OCI-LY3 (cell line): ENCODE measurements at regions not wholly inside any gene's neighbourhood (a gene's known extent, or its start where the extent isn't known, plus 50 kb on each side); places are given as distances from the start of the nearest gene placed in this dataset.

ENCODE experiments used
- H2AFZ ChIP-seq: fragments of 200-600, 300-600 bp; shearing (Covaris generic); 2 replicates; pipeline ENCODE4 v1.6.0; 2014; ENCODE audit warnings: antibody characterized with exemption, low read depth, low read length
- H3K27ac ChIP-seq: fragments of 200-600, 300-600 bp; sonication (generic); 2 replicates; pipeline ENCODE4 v1.5.1; 2014; ENCODE audit warnings: mild to moderate bottlenecking, low read length, moderate library complexity, mixed read lengths
- H3K27me3 ChIP-seq: fragments of 200-600, 300-600 bp; sonication (generic); 2 replicates; pipeline ENCODE4 v1.6.1; 2014; ENCODE audit warnings: low read depth, low read length, mixed read lengths
- H3K36me3 ChIP-seq: fragments of 200-600, 300-600 bp; sonication (generic); replicated peaks from 2 replicates; pipeline ENCODE3; 2014; ENCODE audit warnings: low read depth, low read length, mixed read lengths
- H3K4me1 ChIP-seq: fragments of 300-600, 200-600 bp; sonication (generic); 2 replicates; pipeline ENCODE4 v1.6.1; 2014; ENCODE audit warnings: low read length, mixed read lengths
- H3K4me2 ChIP-seq: fragments of 200-600, 300-600 bp; sonication (generic); 2 replicates; pipeline ENCODE4 v1.6.1; 2014; ENCODE audit warnings: low read length, mixed read lengths
- H3K4me3 ChIP-seq: fragments of 300-600, 200-600 bp; sonication (generic); 2 replicates; pipeline ENCODE4 v1.5.1; 2014; ENCODE audit warnings: antibody characterized with exemption, mild to moderate bottlenecking, low read length, moderate library complexity
- H3K79me2 ChIP-seq: fragments of 300-600, 200-600 bp; shearing (Covaris generic); 2 replicates; pipeline ENCODE4 v1.6.1; 2014; ENCODE audit warnings: mild to moderate bottlenecking, low read length, mixed read lengths
- H3K9ac ChIP-seq: fragments of 300-600, 200-600 bp; shearing (Covaris generic); 2 replicates; pipeline ENCODE4 v1.6.0; 2014; ENCODE audit warnings: mild to moderate bottlenecking, low read length, moderate library complexity
- H3K9me3 ChIP-seq: fragments of 200-600, 300-600 bp; shearing (Covaris generic); 2 replicates; pipeline ENCODE4 v1.6.1; 2014; ENCODE audit warnings: low read length, mixed read lengths; ENCODE audit not compliant: insufficient read depth
- H4K20me1 ChIP-seq: fragments of 200-600, 300-600 bp; sonication (generic); 2 replicates; pipeline ENCODE4 v1.6.1; 2016; ENCODE audit warnings: low read length, mixed read lengths; ENCODE audit not compliant: insufficient read depth
- CTCF ChIP-seq: fragments of 200-600, 300-600 bp; sonication (generic); IDR thresholded peaks from 2 replicates; pipeline ENCODE4 v1.5.1; 2014; ENCODE audit warnings: antibody characterized with exemption, low read length, low read depth
- EZH2phosphoT487 ChIP-seq: fragments of 200-600 bp; shearing (Covaris generic); IDR thresholded peaks from 2 replicates; pipeline ENCODE4 v1.6.1; 2018; ENCODE audit warnings: antibody characterized with exemption, mixed run types, low read depth

GRCh38 chr2:235220331-235220730 lies 268.5 kb downstream of the SH3BP4 start:
- Histone ChIP-seq H3K9me3 (no peaks in the 10 kb centered on the region), H3K4me1 (no peaks in the 10 kb centered on the region), H3K79me2 (no peaks in the 10 kb centered on the region), H2AFZ (no peak overlapping the region), H3K4me2 (no peak overlapping the region), H4K20me1 (no peaks in the 10 kb centered on the region), H3K36me3 (no peaks in the 10 kb centered on the region), H3K27ac (no peak overlapping the region), H3K9ac (no peak overlapping the region), H3K27me3 (no peaks in the 10 kb centered on the region), H3K4me3 (no peak overlapping the region)
- TF ChIP-seq EZH2phosphoT487 (no peak), CTCF (no peak)

GRCh38 chr2:235223011-235223410 lies 270.8 kb upstream of the AGAP1 start:
- Histone ChIP-seq H4K20me1 (no peaks in the 10 kb centered on the region), H3K4me1 (no peaks in the 10 kb centered on the region), H3K4me3 (no peak overlapping the region), H3K36me3 (no peaks in the 10 kb centered on the region), H3K9ac (no peak overlapping the region), H3K9me3 (no peaks in the 10 kb centered on the region), H2AFZ (no peak overlapping the region), H3K27ac (no peak overlapping the region), H3K79me2 (no peaks in the 10 kb centered on the region), H3K27me3 (no peaks in the 10 kb centered on the region), H3K4me2 (no peak overlapping the region)
- TF ChIP-seq EZH2phosphoT487 = no peak
- TF ChIP-seq CTCF = no peak

GRCh38 chr2:235224410-235224809 lies 269.4 kb upstream of the AGAP1 start:
- Histone ChIP-seq H3K27me3 (no peaks in the 10 kb centered on the region), H3K4me2 (no peak overlapping the region), H3K27ac (no peak overlapping the region), H3K9me3 (no peaks in the 10 kb centered on the region), H3K4me3 (no peak overlapping the region), H4K20me1 (no peaks in the 10 kb centered on the region), H3K36me3 (no peaks in the 10 kb centered on the region), H2AFZ (no peak overlapping the region), H3K9ac (no peak overlapping the region), H3K4me1 (no peaks in the 10 kb centered on the region), H3K79me2 (no peaks in the 10 kb centered on the region)
- TF ChIP-seq CTCF = no peak
- no peak for TF ChIP-seq EZH2phosphoT487

- H3K9ac ChIP-seq = no peak overlapping the region
- no peak overlapping the region for H3K4me2 ChIP-seq
- H3K4me1 ChIP-seq = no peaks in the 10 kb centered on the region
- H3K27ac ChIP-seq = no peak overlapping the region
- H2AFZ ChIP-seq = no peak overlapping the region
- H4K20me1 ChIP-seq = no peaks in the 10 kb centered on the region
- no peaks in the 10 kb centered on the region for H3K9me3 ChIP-seq
- no peaks in the 10 kb centered on the region for H3K36me3 ChIP-seq
- TF ChIP-seq CTCF (no peak), EZH2phosphoT487 (no peak)
- H3K27me3 ChIP-seq = no peaks in the 10 kb centered on the region
- H3K4me3 ChIP-seq = no peak overlapping the region
- no peaks in the 10 kb centered on the region for H3K79me2 ChIP-seq
Measured at GRCh38 chr2:235225261-235225660, 268.6 kb upstream of the AGAP1 start.
